GM12878 (cell line): ENCODE measurements at regions not wholly inside any gene's neighbourhood (a gene's known extent, or its start where the extent isn't known, plus 50 kb on each side); places are given as distances from the start of the nearest gene placed in this dataset.

Experiments
- ATAC-seq: fragments of 200-7000 bp; cut with Tn5 transposase; 3 replicates; pipeline ENCODE4 v1.9.1; 2020; ENCODE audit warnings: mild to moderate bottlenecking, moderate library complexity
- BruUV-seq: library from RNA; stranded (reverse); fragments of 400-500 nt; replicated peaks from 2 replicates; lab custom pipeline; 2021; lab: Mats Ljungman, UMichigan
- CTCF ChIA-PET: fragments of 300-600 bp; sonication (Branson Sonifier 250); formaldehyde crosslinking; extraction: SDS; loops from one replicate; lab custom pipeline; 2021; ENCODE audit warnings: inconsistent platforms; lab: Yijun Ruan, JAX
- POLR2A ChIA-PET: fragments of 350-600 bp; formaldehyde crosslinking; extraction: SDS; loops from one replicate; lab custom pipeline; 2021; ENCODE audit warnings: inconsistent platforms; lab: Charles Lee
- RAD21 ChIA-PET: fragments of 300-600 bp; sonication (Branson Sonifier 250); formaldehyde crosslinking; loops from one replicate; lab custom pipeline; 2023; ENCODE audit warnings: antibody characterized with exemption; ENCODE audit not compliant: unreplicated experiment; lab: Charles Lee
- SMC1A ChIA-PET: fragments of 300-600 bp; sonication (Branson Sonifier 250); formaldehyde crosslinking; loops from one replicate; lab custom pipeline; 2023; ENCODE audit not compliant: unreplicated experiment, uncharacterized antibody; lab: Charles Lee
- DNase-seq: peaks from one replicate; pipeline ENCODE4 v3.0.0-alpha.2; 2011; ENCODE audit warnings: low read depth, low spot score
- FAIRE-seq: peaks from 3 replicates; lab custom pipeline; 2011; peaks lifted over from hg19 to GRCh38; lab: Jason Lieb, UNC
- H2AFZ ChIP-seq: 2 replicates; pipeline ENCODE4 v1.6.0; 2011; ENCODE audit warnings: low read depth, low read length, control low read depth; ENCODE audit not compliant: control insufficient read depth
- H3K27ac ChIP-seq: 2 replicates; pipeline ENCODE4 v1.5.1; 2011; ENCODE audit warnings: control low read depth; ENCODE audit not compliant: control insufficient read depth, insufficient read depth
- H3K27me3 ChIP-seq, 2 experiments: replicated peaks in 1 of 2; 2 replicates each; pipeline versions ENCODE4 v1.6.0 to v1.6.1; 2011; ENCODE audit warnings: low read length in 1 of 2; ENCODE audit not compliant: control insufficient read depth in 2 of 2, insufficient read depth in 2 of 2
- H3K36me3 ChIP-seq, 2 experiments: 2 replicates each; pipeline ENCODE4 v1.5.1; 2011; ENCODE audit warnings: low read length in 1 of 2; ENCODE audit not compliant: control insufficient read depth in 2 of 2, insufficient read depth in 2 of 2
- H3K4me1 ChIP-seq: 2 replicates; pipeline ENCODE4 v1.6.1; 2011; ENCODE audit warnings: mild to moderate bottlenecking, low read length, moderate library complexity, mixed read lengths; ENCODE audit not compliant: control insufficient read depth, insufficient read depth
- H3K4me2 ChIP-seq: 2 replicates; pipeline ENCODE4 v1.6.0; 2011; ENCODE audit warnings: control low read depth; ENCODE audit not compliant: control insufficient read depth, insufficient read depth
- H3K4me3 ChIP-seq: fragments of 200-600 bp; sonication (generic); 2 replicates; pipeline ENCODE4 v1.5.1; 2016
- H3K79me2 ChIP-seq: 2 replicates; pipeline ENCODE4 v1.6.0; 2011; ENCODE audit warnings: low read length; ENCODE audit not compliant: control insufficient read depth, insufficient read depth
- H3K9ac ChIP-seq: 2 replicates; pipeline ENCODE4 v1.8.0; 2011; ENCODE audit warnings: low read length, control low read depth, mixed read lengths; ENCODE audit not compliant: control insufficient read depth, insufficient read depth
- H3K9me3 ChIP-seq: replicated peaks from 3 replicates; pipeline ENCODE4 v1.5.1; 2011; ENCODE audit warnings: mild to moderate bottlenecking, low read length; ENCODE audit not compliant: control insufficient read depth, insufficient read depth
- H4K20me1 ChIP-seq: 2 replicates; pipeline ENCODE4 v1.6.0; 2011; ENCODE audit not compliant: control insufficient read depth, insufficient read depth
- BACH1 ChIP-seq: fragments of 450-650 bp; IDR thresholded peaks from 2 replicates; pipeline ENCODE4 v1.6.1; 2017; ENCODE audit warnings: mild to moderate bottlenecking, borderline replicate concordance
- BRCA1 ChIP-seq: IDR thresholded peaks from 2 replicates; pipeline ENCODE4 v1.6.1; 2011; ENCODE audit warnings: low read depth, low read length, improper control_type of control experiment
- CHD2 ChIP-seq: IDR thresholded peaks from 2 replicates; pipeline ENCODE4 v1.6.1; 2011; ENCODE audit warnings: low read depth, low read length, improper control_type of control experiment, borderline replicate concordance
- ETV6 ChIP-seq, 2 experiments: fragments of 450-650 bp in 1 of 2; IDR thresholded peaks in 1 of 2; conservative IDR thresholded peaks in 1 of 2; 2 replicates each; pipeline ENCODE4 v1.6.1; 2014; ENCODE audit warnings: antibody characterized with exemption in 1 of 2, borderline replicate concordance in 1 of 2, low read depth in 1 of 2, mild to moderate bottlenecking in 1 of 2, moderate library complexity in 1 of 2
- EZH2 ChIP-seq: IDR thresholded peaks from 2 replicates; pipeline ENCODE4 v1.6.1; 2012; ENCODE audit warnings: low read depth, mild to moderate bottlenecking, control low read depth, inconsistent platforms, low read length, borderline replicate concordance; ENCODE audit not compliant: control insufficient read depth
- HDAC2 ChIP-seq: fragments of 200-600 bp; sonication (generic); IDR thresholded peaks from 2 replicates; pipeline ENCODE4 v1.6.1; 2017
- JUND ChIP-seq: IDR thresholded peaks from 2 replicates; pipeline ENCODE4 v1.6.1; 2012; ENCODE audit warnings: low read depth, mild to moderate bottlenecking, low read length, improper control_type of control experiment, moderate library complexity
- MEF2B ChIP-seq: fragments of 450-650 bp; IDR thresholded peaks from 2 replicates; pipeline ENCODE4 v1.6.1; 2018; ENCODE audit warnings: mild to moderate bottlenecking, moderate library complexity; ENCODE audit not compliant: partially characterized antibody, poor library complexity, severe bottlenecking
- NRF1 ChIP-seq: conservative IDR thresholded peaks from 2 replicates; pipeline ENCODE4 v1.6.1; 2011; ENCODE audit warnings: mild to moderate bottlenecking, low read depth, low read length, improper control_type of control experiment
- PAX8 ChIP-seq: fragments of 450-650 bp; IDR thresholded peaks from 2 replicates; pipeline ENCODE4 v1.6.1; 2017; ENCODE audit warnings: mild to moderate bottlenecking, moderate library complexity
- POLR2A ChIP-seq: IDR thresholded peaks from 2 replicates; pipeline ENCODE4 v1.6.1; 2011; ENCODE audit warnings: low read depth, mild to moderate bottlenecking, low read length
- RUNX3 ChIP-seq: IDR thresholded peaks from 2 replicates; pipeline ENCODE4 v1.6.1; 2012; ENCODE audit warnings: low read length, inconsistent platforms
- SIN3A ChIP-seq: IDR thresholded peaks from 2 replicates; pipeline ENCODE4 v1.6.1; 2012; ENCODE audit warnings: low read depth, low read length, improper control_type of control experiment
- SMAD5 ChIP-seq: IDR thresholded peaks from 2 replicates; pipeline ENCODE4 v1.6.1; 2016; ENCODE audit warnings: antibody characterized with exemption, low read depth
- TCF12 ChIP-seq: IDR thresholded peaks from 2 replicates; pipeline ENCODE4 v1.6.1; 2011; ENCODE audit warnings: low read depth, mild to moderate bottlenecking, low read length
- ZNF217 ChIP-seq: fragments of 450-650 bp; IDR thresholded peaks from 2 replicates; pipeline ENCODE4 v1.6.1; 2017; ENCODE audit warnings: antibody characterized with exemption, mild to moderate bottlenecking
- ZNF622 ChIP-seq: fragments of 450-650 bp; IDR thresholded peaks from 2 replicates; pipeline ENCODE4 v1.6.1; 2017; ENCODE audit warnings: mild to moderate bottlenecking, inconsistent platforms
- ZSCAN29 ChIP-seq: fragments of 450-650 bp; IDR thresholded peaks from 2 replicates; pipeline ENCODE4 v1.6.1; 2017; ENCODE audit warnings: mild to moderate bottlenecking, moderate library complexity
- WGBS: methylation state at CpG from one replicate; pipeline ENCODE4 v1.1.6; 2016; ENCODE audit warnings: low lambda C conversion rate; ENCODE audit not compliant: insufficient replicate concordance, insufficient coverage; ENCODE audit errors: missing lambda C conversion rate; 5-methylcytosine and 5-hydroxymethylcytosine counted together
- in situ Hi-C: fragments of 300-500 bp; cut with MboI; formaldehyde crosslinking; loops from 9 replicates; pipeline ENCODE4 v1.14.3; 2018; ENCODE audit warnings: mixed read lengths
- intact Hi-C: fragments of 100-400 bp; cut with micrococcal nuclease; formaldehyde crosslinking; loops from one replicate; pipeline ENCODE4 v1.14.2; 2022; ENCODE audit not compliant: unreplicated experiment
- TF ChIP-seq, protein P1 (sequence below): fragments of 450-650 bp; formaldehyde crosslinking; IDR thresholded peaks from 2 replicates; pipeline ENCODE4 v1.4.0; 2020; ENCODE audit warnings: mild to moderate bottlenecking, moderate library complexity
- TF ChIP-seq, protein P2 (sequence below): IDR thresholded peaks from 2 replicates; pipeline ENCODE4 v1.6.1; 2011; ENCODE audit warnings: borderline replicate concordance, low read depth, mild to moderate bottlenecking, moderate library complexity, mixed read lengths, low read length; ENCODE audit not compliant: insufficient read depth; ENCODE audit errors: extremely low read length

DNA sequence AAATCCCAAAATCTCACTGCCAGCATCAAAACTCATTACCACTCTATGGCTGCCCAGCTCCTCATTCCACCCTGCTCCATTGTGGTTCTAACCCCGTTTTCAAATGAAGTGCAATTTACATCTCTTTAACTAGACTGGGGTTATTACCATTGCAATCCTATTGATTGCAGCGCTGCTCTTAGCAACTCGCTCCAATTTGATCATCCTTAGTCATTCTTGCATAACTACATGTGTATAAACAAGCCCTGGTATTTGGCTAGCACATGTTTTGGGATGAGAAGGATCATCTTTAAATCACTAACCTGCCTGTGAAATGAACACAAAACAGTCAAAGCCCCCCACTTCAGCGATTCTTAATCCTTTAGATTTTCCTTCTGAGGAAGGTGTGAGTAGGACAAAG is 340.1 kb upstream of the PPARGC1A start:
- TF ChIP-seq EZH2 (no peak), MEF2B (no peak), BACH1 (no peak), RUNX3 (no peak), ZSCAN29 (no peak), ETV6 (conservative IDR thresholded peaks at IDR 0.05 in 1 of 2, IDR thresholded peaks at IDR 0.05 in 1 of 2; ENCODE audit: borderline replicate concordance in 1 of 2, low read depth in 1 of 2) (no peak), SIN3A (no peak), SMAD5 (no peak), ZNF622 (no peak), JUND (no peak), ZNF217 (no peak), CHD2 (no peak), NRF1 (no peak), POLR2A (no peak), BRCA1 (no peak), HDAC2 (no peak), TCF12 (no peak), PAX8 (no peak)
- TF ChIP-seq, protein P1, sequence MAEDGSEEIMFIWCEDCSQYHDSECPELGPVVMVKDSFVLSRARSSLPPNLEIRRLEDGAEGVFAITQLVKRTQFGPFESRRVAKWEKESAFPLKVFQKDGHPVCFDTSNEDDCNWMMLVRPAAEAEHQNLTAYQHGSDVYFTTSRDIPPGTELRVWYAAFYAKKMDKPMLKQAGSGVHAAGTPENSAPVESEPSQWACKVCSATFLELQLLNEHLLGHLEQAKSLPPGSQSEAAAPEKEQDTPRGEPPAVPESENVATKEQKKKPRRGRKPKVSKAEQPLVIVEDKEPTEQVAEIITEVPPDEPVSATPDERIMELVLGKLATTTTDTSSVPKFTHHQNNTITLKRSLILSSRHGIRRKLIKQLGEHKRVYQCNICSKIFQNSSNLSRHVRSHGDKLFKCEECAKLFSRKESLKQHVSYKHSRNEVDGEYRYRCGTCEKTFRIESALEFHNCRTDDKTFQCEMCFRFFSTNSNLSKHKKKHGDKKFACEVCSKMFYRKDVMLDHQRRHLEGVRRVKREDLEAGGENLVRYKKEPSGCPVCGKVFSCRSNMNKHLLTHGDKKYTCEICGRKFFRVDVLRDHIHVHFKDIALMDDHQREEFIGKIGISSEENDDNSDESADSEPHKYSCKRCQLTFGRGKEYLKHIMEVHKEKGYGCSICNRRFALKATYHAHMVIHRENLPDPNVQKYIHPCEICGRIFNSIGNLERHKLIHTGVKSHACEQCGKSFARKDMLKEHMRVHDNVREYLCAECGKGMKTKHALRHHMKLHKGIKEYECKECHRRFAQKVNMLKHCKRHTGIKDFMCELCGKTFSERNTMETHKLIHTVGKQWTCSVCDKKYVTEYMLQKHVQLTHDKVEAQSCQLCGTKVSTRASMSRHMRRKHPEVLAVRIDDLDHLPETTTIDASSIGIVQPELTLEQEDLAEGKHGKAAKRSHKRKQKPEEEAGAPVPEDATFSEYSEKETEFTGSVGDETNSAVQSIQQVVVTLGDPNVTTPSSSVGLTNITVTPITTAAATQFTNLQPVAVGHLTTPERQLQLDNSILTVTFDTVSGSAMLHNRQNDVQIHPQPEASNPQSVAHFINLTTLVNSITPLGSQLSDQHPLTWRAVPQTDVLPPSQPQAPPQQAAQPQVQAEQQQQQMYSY (CRISPR knock-in tag), result no peak
- TF ChIP-seq, protein P2, sequence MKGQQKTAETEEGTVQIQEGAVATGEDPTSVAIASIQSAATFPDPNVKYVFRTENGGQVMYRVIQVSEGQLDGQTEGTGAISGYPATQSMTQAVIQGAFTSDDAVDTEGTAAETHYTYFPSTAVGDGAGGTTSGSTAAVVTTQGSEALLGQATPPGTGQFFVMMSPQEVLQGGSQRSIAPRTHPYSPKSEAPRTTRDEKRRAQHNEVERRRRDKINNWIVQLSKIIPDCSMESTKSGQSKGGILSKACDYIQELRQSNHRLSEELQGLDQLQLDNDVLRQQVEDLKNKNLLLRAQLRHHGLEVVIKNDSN, result no peak
- TF ChIP-seq, all 136 proteins: peak for 0
- CTCF ChIA-PET, result no interaction called here
- RAD21 ChIA-PET, result no interaction called here
- Histone ChIP-seq H4K20me1 (no peaks in the 10 kb centered on the region), H3K79me2 (no peaks in the 10 kb centered on the region), H3K9me3 (no peaks in the 10 kb centered on the region), H3K36me3 (no peaks in the 10 kb centered on the region), H3K4me3 (no peak overlapping the region), H3K27ac (no peak overlapping the region), H3K27me3 (no peaks in the 10 kb centered on the region), H3K9ac (no peak overlapping the region), H3K4me2 (no peak overlapping the region), H3K4me1 (no peaks in the 10 kb centered on the region), H2AFZ (no peak overlapping the region)
- no peak for FAIRE-seq
- in situ Hi-C loops, result no loop called here
- SMC1A ChIA-PET, result no interaction called here
- POLR2A ChIA-PET, result no interaction called here
- intact Hi-C loops, result no loop called here
- no peak for ATAC-seq
- BruUV-seq, result no TSS peak
- no peak for DNase-seq
- under 1% methylated on average over 4 of the region's 4 CpGs for WGBS
